Heart left ventricle (tissue), 13 donors: ENCODE measurements at regions not wholly inside any gene's neighbourhood (a gene's known extent, or its start where the extent isn't known, plus 50 kb on each side); places are given as distances from the start of the nearest gene placed in this dataset.

Experiments
- POLR2A ChIP-seq, 2 donors: fragments of 450-650 bp; IDR thresholded peaks; one replicate each; pipeline ENCODE4 v1.6.1; 2017; ENCODE audit warnings: antibody characterized with exemption in 2 of 2, mild to moderate bottlenecking in 2 of 2, moderate library complexity in 2 of 2
- TF ChIP-seq, protein P1 (sequence below), 12 donors: fragments of 200-600 bp; sonication (generic) in 4 of 12; IDR thresholded peaks; one replicate each; pipeline versions ENCODE4 v1.5.0 to v1.8.0; 2018 to 2022; ENCODE audit warnings: antibody characterized with exemption in 12 of 12, mild to moderate bottlenecking in 5 of 12
- donor health status: ischemic (EF 13 %, LVEDD 7.1; RV severe dilation, severe dysfunction).
- donor health status: DM: no; HTN: yes; CAD: no.
- donor health status: DM: no; HTN: no; CAD: no.
- donor health status: ischemic (EF 25% LVEDD 6.9; RV normal size, moderate dysfunction).
- donor health status: ischemic (EF 25% LVEDD 5.7; RV mildly dilated, moderate dysfunction).
- donor health status: ischemic (EF 35%, LVEDD 5.7; RV mildly dilated, moderate dysfunction).
- donor health status: nonischemic (EF 11% LVEDD 7.7; RV severe dilation, severe dysfunction).
- donor health status: DM: yes; HTN: yes; CAD: no.
- donor health status: PGD.
- donor health status: ischemic (EF 29% LVEDD 5.4; RV normal size, mild dysfunction).
- donor health status: nonischemic (EF 23%, LVEDD 6.1; RV moderate dilation, normal function).

DNA sequence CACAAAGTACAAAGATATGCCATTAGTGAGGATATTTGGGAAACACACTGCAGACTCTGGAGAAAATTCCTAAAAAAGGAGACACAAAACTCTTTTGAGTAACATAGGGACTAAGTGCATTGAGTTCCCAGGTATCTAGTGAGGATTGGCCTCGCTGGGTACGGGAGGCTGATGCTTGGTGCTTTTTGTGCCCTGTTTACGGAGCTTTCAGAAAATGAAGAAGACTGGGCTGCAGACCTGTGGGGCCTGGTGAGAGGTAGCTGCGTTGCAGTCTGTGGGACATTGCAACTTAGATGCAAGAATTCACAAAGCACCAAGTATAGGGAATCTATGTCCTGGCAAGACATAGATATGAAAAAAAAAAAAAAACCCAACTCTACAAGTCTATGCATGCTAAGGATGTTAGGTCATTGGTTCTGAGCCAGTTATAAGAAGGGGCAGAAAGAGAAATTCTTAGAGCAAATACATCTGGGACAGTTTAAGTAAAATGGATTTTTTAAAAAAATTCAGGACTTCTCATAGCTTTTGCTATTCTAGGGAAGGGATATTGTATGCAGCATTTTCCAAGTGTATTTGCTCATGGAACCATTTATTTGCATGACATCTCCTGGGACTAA is 156.0 kb downstream of the SLC4A3 start:
- TF ChIP-seq, protein P1, sequence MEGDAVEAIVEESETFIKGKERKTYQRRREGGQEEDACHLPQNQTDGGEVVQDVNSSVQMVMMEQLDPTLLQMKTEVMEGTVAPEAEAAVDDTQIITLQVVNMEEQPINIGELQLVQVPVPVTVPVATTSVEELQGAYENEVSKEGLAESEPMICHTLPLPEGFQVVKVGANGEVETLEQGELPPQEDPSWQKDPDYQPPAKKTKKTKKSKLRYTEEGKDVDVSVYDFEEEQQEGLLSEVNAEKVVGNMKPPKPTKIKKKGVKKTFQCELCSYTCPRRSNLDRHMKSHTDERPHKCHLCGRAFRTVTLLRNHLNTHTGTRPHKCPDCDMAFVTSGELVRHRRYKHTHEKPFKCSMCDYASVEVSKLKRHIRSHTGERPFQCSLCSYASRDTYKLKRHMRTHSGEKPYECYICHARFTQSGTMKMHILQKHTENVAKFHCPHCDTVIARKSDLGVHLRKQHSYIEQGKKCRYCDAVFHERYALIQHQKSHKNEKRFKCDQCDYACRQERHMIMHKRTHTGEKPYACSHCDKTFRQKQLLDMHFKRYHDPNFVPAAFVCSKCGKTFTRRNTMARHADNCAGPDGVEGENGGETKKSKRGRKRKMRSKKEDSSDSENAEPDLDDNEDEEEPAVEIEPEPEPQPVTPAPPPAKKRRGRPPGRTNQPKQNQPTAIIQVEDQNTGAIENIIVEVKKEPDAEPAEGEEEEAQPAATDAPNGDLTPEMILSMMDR (IDR thresholded peaks at IDR 0.05): no peak
- TF ChIP-seq POLR2A (IDR thresholded peaks at IDR 0.05): no peak
